ENCODE measurements at regions not wholly inside any gene's neighbourhood (a gene's known extent, or its start where the extent isn't known, plus 50 kb on each side); places are given as distances from the start of the nearest gene placed in this dataset.

- in situ Hi-C loops (cut with MboI) (loop anchor here (5.0 kb wide), 1 partner anchor 170 kb away; no protein-coding TSS in a partner anchor), intact Hi-C loops (cut with micrococcal nuclease) (loop anchor here (5.0 kb wide), 2 partner anchors 40 to 95 kb away; no protein-coding TSS in a partner anchor)
- ChIA-PET POLR2A (interaction anchor here (0.8 to 2.2 kb wide), 7 partner anchors 8 to 162 kb away, joined by 3 to 11 read pairs (median 4); no protein-coding TSS in a partner anchor), CTCF (ENCODE audit: low intra/inter-chr PET ratio) (interaction anchor here (0.6 to 2.8 kb wide), 5 partner anchors 40 to 682 kb away, joined by 3 to 43 read pairs (median 3); no protein-coding TSS in a partner anchor)
- H3K27me3 ChIP-seq (ENCODE audit: control insufficient read depth in 2 of 2, insufficient read depth in 2 of 2, low read length in 2 of 2): no peaks in the 10 kb centered on the region
- H3K27ac ChIP-seq (ENCODE audit: extremely low read depth, low read depth, low read length): no peak overlapping the region
- no peaks in the 10 kb centered on the region; the same call in 2 of the 3 replicates for H3K36me3 ChIP-seq (ENCODE audit: control insufficient read depth, insufficient read depth, low read length)
- H3K4me1 ChIP-seq (replicated peaks in 1 of 2; ENCODE audit: control insufficient read depth in 2 of 2, insufficient read depth in 2 of 2, low read length in 2 of 2): peaks cover 0 to 32% of the 10 kb centered on the region in 2 experiments; a peak in 3 of 5 replicates
- ATAC-seq (no peak), DNase-seq (ENCODE audit: extremely low read depth in 1 of 4, low spot score in 3 of 4) (no peak), FAIRE-seq (no peak)
- peaks cover 81% of the 10 kb centered on the region for H3K79me2 ChIP-seq (ENCODE audit: control insufficient read depth, insufficient read depth, low read length)
- BruUV-seq (replicated peaks): no TSS peak
- no peak overlapping the region for H3K4me3 ChIP-seq
- H4K20me1 ChIP-seq (replicated peaks; ENCODE audit: control insufficient read depth, insufficient read depth, low read length): peaks cover 27% of the 10 kb centered on the region
- H3K9me3 ChIP-seq (replicated peaks; ENCODE audit: control insufficient read depth, insufficient read depth, low read depth, low read length): peaks cover 4% of the 10 kb centered on the region; the same call in 1 of the 2 replicates
- H3K9ac ChIP-seq (ENCODE audit: insufficient read depth in 1 of 2, low read depth in 2 of 2, low read length in 2 of 2): no peak overlapping the region
- no peaks in the 10 kb centered on the region for H3K9me1 ChIP-seq (ENCODE audit: control insufficient read depth, insufficient read depth, low read length)
- no peak overlapping the region for H3K4me2 ChIP-seq (ENCODE audit: insufficient read depth, low read length)
- no peak overlapping the region for H2AFZ ChIP-seq (ENCODE audit: low read depth, low read length)
- 72% methylated on average over 13 of the region's 13 CpGs for WGBS (ENCODE audit: insufficient coverage, low coverage, missing lambda C conversion rate)
- TF ChIP-seq, protein P1, sequence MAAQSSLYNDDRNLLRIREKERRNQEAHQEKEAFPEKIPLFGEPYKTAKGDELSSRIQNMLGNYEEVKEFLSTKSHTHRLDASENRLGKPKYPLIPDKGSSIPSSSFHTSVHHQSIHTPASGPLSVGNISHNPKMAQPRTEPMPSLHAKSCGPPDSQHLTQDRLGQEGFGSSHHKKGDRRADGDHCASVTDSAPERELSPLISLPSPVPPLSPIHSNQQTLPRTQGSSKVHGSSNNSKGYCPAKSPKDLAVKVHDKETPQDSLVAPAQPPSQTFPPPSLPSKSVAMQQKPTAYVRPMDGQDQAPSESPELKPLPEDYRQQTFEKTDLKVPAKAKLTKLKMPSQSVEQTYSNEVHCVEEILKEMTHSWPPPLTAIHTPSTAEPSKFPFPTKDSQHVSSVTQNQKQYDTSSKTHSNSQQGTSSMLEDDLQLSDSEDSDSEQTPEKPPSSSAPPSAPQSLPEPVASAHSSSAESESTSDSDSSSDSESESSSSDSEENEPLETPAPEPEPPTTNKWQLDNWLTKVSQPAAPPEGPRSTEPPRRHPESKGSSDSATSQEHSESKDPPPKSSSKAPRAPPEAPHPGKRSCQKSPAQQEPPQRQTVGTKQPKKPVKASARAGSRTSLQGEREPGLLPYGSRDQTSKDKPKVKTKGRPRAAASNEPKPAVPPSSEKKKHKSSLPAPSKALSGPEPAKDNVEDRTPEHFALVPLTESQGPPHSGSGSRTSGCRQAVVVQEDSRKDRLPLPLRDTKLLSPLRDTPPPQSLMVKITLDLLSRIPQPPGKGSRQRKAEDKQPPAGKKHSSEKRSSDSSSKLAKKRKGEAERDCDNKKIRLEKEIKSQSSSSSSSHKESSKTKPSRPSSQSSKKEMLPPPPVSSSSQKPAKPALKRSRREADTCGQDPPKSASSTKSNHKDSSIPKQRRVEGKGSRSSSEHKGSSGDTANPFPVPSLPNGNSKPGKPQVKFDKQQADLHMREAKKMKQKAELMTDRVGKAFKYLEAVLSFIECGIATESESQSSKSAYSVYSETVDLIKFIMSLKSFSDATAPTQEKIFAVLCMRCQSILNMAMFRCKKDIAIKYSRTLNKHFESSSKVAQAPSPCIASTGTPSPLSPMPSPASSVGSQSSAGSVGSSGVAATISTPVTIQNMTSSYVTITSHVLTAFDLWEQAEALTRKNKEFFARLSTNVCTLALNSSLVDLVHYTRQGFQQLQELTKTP (IDR thresholded peaks at IDR 0.05; ENCODE audit: low read depth in 1 of 2, partially characterized antibody in 2 of 2): no peak
- TF ChIP-seq TGIF2 (CRISPR knock-in tag; IDR thresholded peaks at IDR 0.05) (no peak), HMG20A (CRISPR knock-in tag; conservative IDR thresholded peaks at IDR 0.05) (no peak), ERF (CRISPR knock-in tag; IDR thresholded peaks at IDR 0.05) (no peak), ZNF668 (CRISPR knock-in tag; IDR thresholded peaks at IDR 0.05) (no peak), TCF7 (IDR thresholded peaks at IDR 0.05; ENCODE audit: borderline replicate concordance) (no peak), ZNF263 (CRISPR knock-in tag; IDR thresholded peaks at IDR 0.05; ENCODE audit: borderline replicate concordance) (no peak), NR2C1 (IDR thresholded peaks at IDR 0.05) (no peak), NR2C1 (tag; IDR thresholded peaks at IDR 0.05) (no peak), MYBL2 (IDR thresholded peaks at IDR 0.05; ENCODE audit: low read depth) (no peak), MYBL2 (CRISPR knock-in tag; IDR thresholded peaks at IDR 0.05; ENCODE audit: borderline replicate concordance) (no peak), NR1H2 (CRISPR knock-in tag; IDR thresholded peaks at IDR 0.05) (no peak)
Observed at GRCh38 chr17:77332034-77332971, 191.5 kb downstream of the SEC14L1 start.
